Hindlimb muscle (tissue), 1 donor: ENCODE measurements at regions not wholly inside any gene's neighbourhood (a gene's known extent, or its start where the extent isn't known, plus 50 kb on each side); places are given as distances from the start of the nearest gene placed in this dataset.
"Not testable (repeated sequence)": the region's sequence is repeated elsewhere in the genome, so short reads cannot be mapped to it uniquely, and the experiment has no call there.

Source experiments
- DNase-seq: peaks from one replicate; pipeline ENCODE4 v3.0.0-alpha.2; 2013

DNA sequence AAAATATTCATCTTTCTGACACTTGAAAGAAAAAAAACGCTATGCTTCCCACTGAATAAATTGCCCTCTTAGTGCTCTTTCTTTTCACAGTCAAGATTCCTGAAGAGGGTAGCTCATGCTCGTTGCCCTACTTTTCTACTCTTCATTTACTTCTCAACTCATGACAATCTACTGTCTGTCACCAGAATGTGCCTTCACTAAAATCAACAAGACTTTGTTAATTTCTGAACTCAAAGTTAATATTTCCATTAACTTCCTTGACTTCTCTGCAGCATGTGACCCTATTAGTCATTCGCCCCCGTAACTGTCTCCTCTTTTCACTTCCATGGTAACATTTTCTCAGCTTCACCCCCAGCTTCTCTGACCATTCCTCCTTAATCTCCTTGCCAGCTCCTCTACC, 98.9 kb upstream of the MAPRE2 start:
- no peak for DNase-seq

DNA sequence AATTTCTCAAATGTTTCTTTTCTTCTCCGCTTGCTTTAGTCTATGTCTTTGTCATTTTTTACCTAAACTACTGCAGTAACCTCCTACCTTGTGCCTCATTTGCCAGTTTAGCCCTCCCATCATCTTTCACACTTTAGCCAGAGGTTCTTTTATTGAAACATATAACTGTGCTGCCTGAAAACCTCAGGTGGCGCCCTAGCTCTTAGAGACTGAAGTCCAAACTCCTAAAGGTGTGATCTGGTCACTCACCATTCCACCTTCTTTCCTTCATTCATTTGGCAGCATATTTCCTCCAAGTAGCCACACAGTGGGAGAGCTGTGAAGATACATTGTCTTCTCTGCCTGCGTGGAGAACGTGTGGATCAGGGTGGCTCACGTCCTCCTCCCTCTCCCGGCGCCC, 98.2 kb upstream of the MAPRE2 start:
- no peak for DNase-seq

DNA sequence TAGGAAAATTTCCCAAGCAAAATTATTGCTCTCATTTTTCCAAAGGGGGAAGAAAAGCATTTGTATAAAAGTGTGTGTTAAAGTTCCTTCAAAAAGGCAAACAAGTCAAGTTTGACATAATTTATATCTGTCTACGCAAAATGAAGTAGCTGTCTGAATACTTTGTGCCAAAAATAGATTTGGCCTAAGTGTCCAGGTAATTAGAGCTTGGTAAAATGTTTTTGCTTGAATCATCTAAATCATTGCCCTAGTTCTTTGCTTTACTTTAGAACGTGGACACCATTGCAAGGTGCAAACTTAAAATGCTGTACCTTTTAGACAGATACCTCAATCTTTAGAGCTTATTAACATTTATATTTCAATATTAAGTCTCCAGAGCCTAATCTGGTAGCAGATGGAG, 97.6 kb upstream of the MAPRE2 start:
- DNase-seq = no peak

DNA sequence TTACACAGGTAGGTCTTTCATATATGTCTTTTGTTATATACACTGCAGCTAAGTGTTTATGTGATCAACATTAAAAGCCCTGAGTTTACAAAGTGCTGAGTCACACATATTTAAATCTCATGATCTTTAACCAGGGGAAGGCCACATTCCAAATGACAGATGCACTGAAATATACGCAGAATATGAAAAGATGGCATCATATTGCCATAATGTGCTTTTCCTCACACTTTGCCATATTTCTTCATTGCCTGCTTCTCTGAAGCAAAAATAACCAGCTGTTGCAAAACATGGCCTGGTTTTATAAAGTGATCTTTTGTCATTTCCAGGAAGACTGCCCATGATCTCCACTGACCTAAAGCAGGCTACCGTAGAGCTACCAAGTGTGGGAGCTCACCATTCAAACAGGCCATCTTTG, 93.5 kb upstream of the MAPRE2 start:
- DNase-seq = no peak

DNA sequence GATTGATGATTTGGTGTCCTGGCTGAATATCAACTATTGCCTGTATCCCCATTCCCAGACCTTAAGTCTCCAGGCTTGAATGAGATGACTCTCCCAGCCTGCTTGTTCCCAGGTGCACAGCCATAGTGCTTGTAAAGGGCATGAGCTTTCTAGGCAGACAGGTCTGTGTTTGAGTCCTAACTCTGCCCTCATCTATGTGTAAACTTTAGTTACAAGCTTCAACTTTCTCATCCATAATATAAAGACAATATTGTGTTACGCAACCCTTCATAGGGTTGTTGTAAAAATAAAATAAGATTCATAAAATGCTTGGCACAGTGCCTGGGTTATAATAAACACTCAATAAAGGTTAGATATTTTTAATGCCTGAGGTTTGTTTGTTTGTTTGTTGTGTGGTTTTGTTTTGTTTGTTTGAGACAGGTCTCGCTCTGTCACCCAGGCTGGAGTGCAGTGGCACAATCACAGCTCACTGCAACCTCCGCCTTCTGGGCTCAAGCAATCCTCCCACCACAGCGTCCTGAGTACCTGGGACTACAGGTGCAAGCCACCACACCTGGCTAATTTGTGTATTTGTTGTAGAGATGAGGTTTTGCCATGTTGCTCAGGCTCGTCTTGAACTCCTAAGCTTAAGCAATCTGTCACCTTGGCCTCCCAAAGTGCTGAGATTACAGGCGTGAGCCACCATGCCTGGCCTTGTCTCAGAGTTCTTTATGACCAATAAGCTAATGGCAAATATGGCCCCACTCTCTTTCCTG, 89.4 kb upstream of the MAPRE2 start:
- DNase-seq = no peak

DNA sequence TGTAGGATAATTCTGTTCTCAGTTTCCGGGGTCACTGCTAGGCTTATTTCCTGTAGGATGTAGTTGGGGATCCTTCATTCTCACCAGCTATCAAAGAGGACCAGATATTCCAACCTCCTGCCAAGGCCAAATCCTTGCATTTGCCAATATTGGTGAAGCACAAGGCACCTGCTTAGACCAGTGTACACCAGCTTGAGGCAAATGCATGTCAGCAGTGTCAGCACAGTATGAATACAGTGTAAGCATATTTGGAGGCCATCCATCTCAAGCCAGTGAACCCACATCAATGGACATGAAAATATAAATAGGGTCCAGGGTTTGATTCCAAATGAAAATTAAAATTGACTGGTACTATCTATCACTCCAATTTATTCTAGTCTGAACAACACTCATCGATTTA, 88.0 kb upstream of the MAPRE2 start:
- no peak for DNase-seq

DNA sequence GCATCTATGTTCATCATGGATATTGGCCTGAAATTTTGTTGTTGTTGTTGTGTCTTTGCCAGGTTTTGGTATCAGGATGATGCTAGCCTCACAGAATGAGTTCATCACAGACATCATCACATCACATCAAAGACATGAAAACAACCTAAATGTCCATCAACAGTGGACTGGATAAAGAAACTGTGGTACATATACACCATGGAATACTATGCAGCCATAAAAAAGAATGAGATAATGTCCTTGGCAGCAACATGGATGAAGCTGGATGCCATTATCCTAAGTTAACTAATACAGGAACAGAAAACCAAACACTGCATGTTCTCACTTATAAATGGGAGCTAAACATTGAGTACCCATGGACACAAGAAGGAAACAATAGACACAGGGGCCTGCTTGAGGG, 85.7 kb upstream of the MAPRE2 start:
- not testable (repeated sequence) for DNase-seq

DNA sequence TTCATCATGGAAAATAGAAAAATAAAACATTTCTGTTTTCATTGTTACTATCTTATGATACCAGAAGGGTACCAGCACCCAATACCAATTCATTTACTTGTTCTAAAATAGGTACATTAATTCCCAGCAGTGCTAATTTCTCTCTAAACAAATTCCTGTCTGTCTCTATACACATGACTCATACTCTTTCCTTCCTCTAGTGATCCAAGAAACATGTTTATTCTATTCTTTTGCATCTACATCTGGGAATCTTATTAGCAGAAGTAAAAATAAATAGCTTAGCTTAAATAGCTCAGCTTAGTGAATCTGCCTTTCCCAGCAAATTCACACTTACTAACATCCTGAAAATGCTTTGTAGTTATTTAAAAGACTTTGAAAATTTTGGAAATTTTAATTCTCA, 84.5 kb upstream of the MAPRE2 start:
- no peak for DNase-seq

DNA sequence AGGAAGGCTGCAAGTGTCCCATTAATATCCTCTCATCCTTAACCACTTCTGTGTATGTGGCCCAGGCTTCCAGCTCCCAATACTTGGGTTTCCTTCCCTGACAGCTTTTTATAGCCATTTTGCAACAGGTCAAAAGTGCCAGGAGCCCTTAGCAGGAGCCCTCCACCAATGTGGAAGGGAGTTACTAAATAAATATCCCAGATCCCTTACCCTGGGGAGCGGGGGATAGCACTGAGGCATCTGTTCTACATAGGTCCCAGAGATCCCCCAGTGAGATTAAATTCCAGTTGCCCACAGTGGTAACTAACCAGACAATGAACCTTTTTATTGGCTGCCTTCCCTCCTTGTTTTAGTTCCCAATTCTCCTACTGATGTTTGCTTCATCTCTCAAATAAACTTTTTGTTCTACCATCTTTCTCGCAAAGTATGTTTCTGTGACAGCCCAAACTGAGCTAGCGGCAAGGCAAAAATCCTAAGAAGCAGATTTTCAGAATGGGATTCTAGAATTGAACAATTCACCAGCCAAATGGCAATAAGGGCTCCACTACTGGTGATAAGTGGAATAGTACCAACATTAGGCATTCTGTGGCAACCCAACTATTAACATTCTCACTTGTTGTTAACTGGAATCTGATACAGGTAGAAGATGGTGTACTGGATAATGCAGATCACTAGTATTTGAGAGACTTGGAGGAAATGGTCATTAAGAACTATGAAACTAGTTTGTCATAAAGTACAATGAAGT, 83.9 kb upstream of the MAPRE2 start:
- no peak for DNase-seq

DNA sequence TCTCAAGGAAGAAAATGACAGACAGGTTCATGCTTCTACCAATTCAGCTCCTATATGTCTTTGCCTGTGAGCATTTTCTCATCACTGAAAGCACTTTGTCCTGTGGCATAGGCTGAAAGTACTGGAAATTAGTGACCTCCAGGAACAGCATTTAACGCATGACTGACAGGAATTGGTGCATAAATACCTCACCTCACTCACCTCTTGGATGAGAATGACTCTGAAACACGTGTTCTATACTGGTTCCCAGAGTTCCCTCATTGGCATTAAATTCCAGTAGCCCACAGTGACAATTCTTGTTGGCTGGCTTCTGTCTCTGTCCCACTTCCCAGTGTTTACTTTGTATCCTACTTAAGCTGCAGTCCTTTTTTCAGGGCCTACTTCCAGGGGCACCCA, 83.4 kb upstream of the MAPRE2 start:
- no peak for DNase-seq

DNA sequence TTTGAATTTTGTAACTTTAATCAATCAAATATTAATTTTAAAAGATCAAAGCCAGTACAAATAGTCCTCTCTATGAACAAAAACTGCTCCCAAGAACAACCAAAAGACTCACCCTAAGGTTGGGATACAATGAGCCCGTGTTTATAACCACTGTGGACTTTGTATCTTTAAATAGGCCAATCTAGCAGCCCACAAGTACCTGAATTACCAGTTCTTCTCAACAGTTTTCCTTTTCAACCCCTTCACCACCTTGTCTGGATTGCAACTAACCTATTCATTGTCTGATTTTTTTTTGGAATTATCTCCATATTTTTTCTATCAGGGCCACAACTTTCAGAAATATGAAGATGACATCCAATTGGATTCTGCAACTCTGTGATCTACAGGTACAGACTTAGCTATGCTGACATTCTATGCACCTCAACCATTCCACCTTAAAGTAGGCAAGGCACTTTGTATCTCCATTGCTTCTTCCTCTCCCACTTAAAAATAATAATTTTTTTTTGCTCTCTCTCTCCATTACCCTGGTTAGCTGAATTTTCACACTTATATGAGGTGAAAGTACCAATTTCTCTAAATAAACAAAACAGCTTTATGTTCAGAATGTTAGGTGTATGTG, 81.9 kb upstream of the MAPRE2 start:
- DNase-seq = no peak

DNA sequence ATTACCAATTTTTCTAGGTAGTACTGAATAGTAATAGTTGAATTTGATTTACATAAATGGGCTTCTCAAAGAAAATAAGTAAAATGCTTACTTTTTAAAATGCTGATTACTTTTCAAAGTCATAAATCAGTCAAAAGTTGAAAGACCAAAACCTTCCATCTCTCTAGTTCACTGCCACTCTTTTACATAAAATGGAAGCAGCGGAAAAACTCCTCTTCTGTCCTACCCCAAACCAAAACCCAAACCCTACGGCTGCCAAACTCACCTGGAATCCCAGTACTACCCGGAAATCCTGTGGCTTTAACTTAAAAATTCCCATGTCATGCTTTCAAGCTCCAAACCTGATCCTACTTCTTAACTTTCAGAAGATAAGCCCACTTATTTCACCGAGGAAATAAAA, 81.2 kb upstream of the MAPRE2 start:
- DNase-seq = no peak

DNA sequence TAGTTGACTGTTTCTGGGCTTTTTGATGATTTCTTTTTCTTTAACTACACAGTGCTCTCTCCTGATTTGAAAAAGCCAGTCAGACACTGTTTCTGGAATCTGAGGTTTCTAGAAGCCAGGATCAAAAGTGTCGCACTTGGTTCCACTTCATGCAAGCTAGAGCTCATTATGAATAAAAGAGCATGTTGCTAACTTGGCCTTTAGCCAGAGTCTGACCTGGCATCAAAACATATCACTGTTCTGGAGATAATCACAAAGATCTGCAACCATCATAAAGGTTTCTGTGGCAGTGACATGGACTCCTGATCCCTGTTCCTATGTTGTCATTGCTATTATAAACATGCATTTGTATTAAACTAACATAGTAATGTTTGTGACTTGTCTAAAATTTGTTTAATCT, 76.1 kb upstream of the MAPRE2 start:
- DNase-seq = no peak

DNA sequence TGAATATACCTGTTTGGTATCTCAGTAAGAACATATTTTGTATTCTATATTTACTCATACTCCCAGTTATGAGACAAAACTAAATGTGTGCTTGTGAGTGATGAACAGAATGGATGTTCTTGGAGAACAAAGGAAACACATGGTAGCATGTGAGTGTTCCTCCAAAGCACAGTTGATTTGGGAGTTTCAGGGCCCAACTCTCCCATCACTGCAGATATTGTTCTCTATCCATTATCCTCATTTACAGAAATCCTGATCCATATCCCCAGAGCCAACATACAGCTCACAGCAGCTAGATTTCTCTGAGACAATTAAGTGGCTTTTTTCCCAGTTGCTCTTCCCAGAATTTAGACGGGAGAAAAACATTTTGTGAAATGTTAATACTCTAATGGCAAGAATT, 75.6 kb upstream of the MAPRE2 start:
- no peak for DNase-seq

DNA sequence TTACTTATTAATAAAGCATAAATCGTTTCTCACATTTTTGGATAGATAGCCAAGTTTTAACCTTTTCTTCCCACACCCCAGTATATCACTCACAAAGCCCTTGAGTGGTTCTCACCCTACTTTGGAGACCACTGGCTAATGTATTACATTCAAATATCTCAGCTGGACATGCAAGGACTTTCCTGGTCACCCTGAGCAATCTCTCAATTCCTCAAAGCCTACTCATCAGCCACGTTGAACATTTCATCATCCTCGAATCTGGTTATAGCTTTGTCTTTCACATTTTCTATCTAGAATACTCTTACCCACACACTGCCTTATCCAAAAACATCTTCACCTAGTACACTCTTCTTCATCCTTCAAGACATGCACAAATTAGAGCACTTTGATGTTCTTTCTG, 71.1 kb upstream of the MAPRE2 start:
- no peak for DNase-seq

DNA sequence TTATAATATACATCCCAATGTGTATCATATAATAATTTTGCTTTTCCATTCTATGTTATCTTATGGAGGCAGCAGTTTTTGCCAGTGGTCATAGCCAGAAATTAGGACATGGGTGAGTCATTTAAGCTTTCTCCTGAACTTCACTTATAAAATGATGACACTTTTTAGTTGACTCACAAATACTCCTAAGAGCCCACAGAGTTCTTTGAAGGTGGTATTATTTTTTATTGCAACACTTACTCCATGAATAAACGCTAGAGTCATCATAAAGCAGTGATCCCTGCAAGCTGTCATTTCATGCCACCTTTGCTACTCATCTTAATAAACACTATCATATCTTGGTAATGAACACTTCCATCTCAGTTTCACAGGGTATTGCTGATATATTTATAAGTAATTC, 69.9 kb upstream of the MAPRE2 start:
- no peak for DNase-seq

DNA sequence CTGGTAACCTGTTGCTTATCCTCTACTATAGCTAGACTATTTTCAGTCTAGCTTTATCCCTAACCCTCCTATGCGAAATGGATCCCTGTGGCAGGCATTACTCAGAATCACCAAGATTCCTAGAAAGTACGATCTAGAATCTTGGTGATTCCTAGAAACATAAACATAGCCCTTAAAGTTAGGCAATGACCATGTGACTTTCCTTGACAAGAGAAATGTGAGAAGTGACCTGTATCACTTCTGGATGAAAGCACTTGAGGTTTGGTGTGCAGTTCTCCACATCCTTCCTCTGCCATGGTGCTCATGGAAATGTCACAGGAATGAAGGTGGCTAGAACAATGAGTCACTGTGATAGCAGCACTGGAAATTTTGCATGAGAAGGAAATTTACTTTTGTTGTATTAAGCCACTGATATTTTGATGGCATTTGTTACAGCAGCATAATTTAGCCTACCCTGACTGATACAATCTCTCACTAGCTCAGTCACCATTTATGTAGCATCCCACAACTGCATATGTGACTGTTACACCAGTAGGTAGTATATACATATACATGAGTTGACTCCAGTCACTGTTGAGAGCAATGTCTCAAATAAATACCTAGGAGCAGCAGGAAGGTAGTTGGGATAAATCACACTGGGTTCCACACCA, 68.3 kb upstream of the MAPRE2 start:
- DNase-seq = no peak

DNA sequence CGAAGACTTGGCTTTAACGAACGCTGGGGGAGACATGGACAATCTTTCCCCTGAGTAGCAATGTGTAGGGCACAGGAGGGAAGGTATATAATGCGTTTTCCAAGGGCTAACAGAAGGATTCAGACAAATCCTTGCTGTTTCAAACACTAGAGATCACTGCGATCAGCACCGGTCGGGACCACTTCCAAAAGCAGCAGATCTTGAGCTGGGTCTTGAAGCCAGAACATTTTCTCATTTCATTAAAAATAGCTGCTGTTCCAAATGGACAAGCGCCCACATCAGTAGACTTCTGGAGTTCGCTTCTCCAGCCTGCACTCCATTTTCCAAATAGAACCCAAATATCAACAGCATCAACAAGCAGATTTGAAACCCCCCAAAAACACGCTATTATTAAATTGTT, 65.1 kb upstream of the MAPRE2 start:
- peak; percentile 34 for DNase-seq

DNA sequence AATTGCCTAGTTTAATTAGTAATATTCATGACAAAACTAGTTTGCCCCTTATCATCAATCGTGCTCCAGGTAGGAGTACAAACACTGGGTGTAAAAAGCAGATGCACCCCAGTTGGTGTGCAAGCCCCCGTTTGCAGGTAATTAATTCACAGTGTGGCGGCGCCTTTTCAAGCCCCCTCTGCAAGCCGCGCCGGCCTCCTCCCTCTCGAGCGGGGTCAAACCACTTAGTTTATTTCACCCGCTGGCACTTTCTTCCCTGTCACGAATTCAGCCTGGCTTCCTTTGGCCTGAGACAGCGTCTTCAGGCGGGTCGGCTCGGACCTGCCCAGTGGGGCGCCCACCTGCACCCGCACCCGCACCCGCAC, 64.7 kb upstream of the MAPRE2 start:
- DNase-seq = no peak

DNA sequence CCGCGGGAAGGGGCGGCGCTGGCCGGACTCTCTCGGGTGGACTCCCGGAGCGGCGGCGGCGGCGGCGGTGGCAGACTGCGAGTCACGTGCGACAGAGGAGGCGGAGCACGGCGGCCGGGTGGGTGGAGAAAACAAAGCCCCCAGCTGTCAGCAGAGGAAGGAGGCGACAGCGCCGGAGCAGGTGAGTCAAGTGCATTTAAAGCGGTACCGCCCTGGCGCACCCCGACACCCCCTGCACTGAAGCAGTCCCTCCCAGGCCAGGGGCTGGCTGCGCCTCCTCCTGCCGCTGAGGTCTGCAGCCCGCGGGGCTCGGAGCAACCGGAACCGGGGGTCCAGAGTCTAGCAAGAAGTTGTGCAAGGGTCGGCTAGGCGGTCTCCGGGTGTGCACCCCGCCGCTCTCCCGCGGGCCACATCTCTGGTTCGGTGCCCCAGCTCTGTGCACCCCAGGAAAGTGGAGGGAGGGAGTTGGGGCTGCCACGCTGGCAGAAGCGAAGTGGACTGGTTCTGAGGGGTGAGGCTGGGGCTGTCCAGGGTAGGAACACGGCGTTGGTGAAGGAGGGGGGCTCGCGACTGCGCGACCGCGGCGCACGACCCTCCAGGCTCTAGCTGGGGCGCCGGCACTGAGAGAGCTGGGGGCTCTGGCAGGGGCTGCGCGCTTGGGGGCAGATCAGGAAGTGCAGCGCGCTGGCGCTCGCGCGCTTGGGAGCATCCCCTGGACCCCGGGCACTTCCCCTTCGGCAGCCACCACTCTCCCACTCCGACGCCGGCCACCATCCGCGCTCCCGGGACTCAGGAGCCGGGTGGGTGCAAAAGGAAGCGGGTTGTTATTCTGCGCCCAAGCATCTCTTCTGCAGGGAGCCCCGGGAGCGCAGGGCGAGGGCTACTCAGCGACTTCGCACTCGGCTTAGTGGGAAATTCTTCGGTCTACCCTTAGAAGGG, 64.0 kb upstream of the MAPRE2 start:
- peak; percentile 67 for DNase-seq

DNA sequence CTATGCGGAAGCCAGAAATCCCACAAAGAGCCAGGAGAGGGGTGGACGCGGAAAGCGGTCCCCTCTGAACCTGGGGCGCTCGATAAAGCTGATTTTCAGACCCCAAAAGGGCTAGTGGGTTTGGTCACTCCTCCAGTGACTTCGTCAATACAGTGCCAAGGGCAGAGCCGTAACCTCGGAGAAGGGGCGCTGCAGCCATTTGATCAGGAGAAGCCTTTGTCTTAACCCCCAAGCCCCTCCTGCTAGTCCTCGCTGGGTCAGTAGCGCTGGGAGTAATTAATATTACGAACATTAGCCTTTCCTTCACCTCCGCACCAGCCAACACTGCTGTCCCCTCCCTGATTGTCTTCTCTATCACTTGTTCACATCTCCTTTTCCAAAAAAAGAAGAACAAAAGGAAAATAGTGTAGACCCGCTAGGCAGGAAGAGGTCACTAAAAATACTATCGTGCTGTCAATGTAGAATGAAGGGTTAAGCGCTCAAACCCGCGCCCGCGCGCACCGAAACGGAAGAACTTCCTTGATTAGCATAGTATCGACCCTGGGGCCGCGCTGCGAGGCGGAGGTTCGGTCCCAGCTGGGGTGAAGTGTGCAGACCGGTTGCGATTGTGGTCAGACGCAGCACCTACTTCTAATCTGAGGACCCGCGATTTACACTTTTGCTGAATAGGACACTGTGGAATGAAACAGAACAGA, 63.2 kb upstream of the MAPRE2 start:
- DNase-seq = peak; percentile 22

DNA sequence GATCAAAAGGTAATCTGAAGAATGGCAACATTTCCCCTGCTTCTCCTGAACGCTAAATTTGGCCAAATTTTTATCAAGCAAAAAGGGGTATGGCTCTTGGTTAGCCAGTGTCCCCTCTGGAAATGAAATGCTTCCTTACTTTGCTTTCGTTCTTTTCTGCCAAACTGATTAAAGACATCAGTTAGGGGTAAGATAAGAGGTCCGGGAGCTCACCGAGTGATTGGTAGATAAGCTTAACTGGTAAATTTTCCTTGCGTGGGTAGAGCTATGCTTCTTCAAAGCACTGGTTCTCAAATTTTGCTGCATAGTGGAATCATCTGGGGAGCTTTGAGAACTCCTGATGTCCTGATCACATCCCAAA, 62.7 kb upstream of the MAPRE2 start:
- peak; percentile 3 for DNase-seq
